Thoracic aorta (tissue), 2 donors: ENCODE measurements at regions not wholly inside any gene's neighbourhood (a gene's known extent, or its start where the extent isn't known, plus 50 kb on each side); places are given as distances from the start of the nearest gene placed in this dataset.
A peak's percentile ranks its signal among the peaks of the same experiment; 100 is the strongest.

Experiments used
- ATAC-seq: fragments of 150-250 bp; one replicate; pipeline ENCODE4 v1.8.0; 2017; ENCODE audit warnings: low read depth; ENCODE audit not compliant: insufficient number of reproducible peaks, low FRiP score
- DNase-seq: peaks from one replicate; pipeline ENCODE4 v3.0.0-alpha.2; 2020; ENCODE audit warnings: low spot score
- H3K27ac ChIP-seq, 2 donors: fragments of 200-600 bp; sonication (generic); 1 replicate in 1 of 2; 2 replicates in 1 of 2; pipeline ENCODE4 v1.5.1; 2016; ENCODE audit warnings: mild to moderate bottlenecking in 2 of 2, moderate library complexity in 2 of 2
- H3K27me3 ChIP-seq: fragments of 200-600 bp; sonication (generic); replicated peaks from 2 replicates; pipeline ENCODE4 v1.6.0; 2016; ENCODE audit warnings: mild to moderate bottlenecking; ENCODE audit not compliant: insufficient read depth
- H3K36me3 ChIP-seq: fragments of 200-600 bp; sonication (generic); one replicate; pipeline ENCODE4 v1.5.1; 2016
- H3K4me1 ChIP-seq, 2 donors: fragments of 200-600 bp; sonication (generic); 1 replicate in 1 of 2; 2 replicates in 1 of 2; pipeline versions ENCODE4 v1.5.1 to v1.6.0; 2016; ENCODE audit warnings: low read depth in 2 of 2, mild to moderate bottlenecking in 1 of 2; ENCODE audit not compliant: control insufficient read depth in 1 of 2
- H3K4me3 ChIP-seq: fragments of 200-600 bp; sonication (generic); 2 replicates; pipeline ENCODE4 v1.5.1; 2016; ENCODE audit warnings: mild to moderate bottlenecking
- H3K9me3 ChIP-seq: fragments of 200-600 bp; sonication (generic); 2 replicates; pipeline ENCODE4 v1.5.1; 2016
- TF ChIP-seq, protein P1 (sequence below): fragments of 200-600 bp; sonication (generic); IDR thresholded peaks from one replicate; pipeline ENCODE4 v1.5.1; 2019; ENCODE audit warnings: antibody characterized with exemption

- no peaks in the 10 kb centered on the region for H3K27me3 ChIP-seq
- no peaks in the 10 kb centered on the region for H3K36me3 ChIP-seq
- peaks cover 0 to 9% of the 10 kb centered on the region in 2 donors for H3K4me1 ChIP-seq
- ATAC-seq (no peak), DNase-seq (no peak)
- TF ChIP-seq, protein P1, sequence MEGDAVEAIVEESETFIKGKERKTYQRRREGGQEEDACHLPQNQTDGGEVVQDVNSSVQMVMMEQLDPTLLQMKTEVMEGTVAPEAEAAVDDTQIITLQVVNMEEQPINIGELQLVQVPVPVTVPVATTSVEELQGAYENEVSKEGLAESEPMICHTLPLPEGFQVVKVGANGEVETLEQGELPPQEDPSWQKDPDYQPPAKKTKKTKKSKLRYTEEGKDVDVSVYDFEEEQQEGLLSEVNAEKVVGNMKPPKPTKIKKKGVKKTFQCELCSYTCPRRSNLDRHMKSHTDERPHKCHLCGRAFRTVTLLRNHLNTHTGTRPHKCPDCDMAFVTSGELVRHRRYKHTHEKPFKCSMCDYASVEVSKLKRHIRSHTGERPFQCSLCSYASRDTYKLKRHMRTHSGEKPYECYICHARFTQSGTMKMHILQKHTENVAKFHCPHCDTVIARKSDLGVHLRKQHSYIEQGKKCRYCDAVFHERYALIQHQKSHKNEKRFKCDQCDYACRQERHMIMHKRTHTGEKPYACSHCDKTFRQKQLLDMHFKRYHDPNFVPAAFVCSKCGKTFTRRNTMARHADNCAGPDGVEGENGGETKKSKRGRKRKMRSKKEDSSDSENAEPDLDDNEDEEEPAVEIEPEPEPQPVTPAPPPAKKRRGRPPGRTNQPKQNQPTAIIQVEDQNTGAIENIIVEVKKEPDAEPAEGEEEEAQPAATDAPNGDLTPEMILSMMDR: no peak
- no peak overlapping the region for H3K27ac ChIP-seq
- H3K4me3 ChIP-seq: no peak overlapping the region
- H3K9me3 ChIP-seq: no peaks in the 10 kb centered on the region
Measured at GRCh38 chr4:52231526-52231925, 180.4 kb downstream of the SPATA18 start.

DNA sequence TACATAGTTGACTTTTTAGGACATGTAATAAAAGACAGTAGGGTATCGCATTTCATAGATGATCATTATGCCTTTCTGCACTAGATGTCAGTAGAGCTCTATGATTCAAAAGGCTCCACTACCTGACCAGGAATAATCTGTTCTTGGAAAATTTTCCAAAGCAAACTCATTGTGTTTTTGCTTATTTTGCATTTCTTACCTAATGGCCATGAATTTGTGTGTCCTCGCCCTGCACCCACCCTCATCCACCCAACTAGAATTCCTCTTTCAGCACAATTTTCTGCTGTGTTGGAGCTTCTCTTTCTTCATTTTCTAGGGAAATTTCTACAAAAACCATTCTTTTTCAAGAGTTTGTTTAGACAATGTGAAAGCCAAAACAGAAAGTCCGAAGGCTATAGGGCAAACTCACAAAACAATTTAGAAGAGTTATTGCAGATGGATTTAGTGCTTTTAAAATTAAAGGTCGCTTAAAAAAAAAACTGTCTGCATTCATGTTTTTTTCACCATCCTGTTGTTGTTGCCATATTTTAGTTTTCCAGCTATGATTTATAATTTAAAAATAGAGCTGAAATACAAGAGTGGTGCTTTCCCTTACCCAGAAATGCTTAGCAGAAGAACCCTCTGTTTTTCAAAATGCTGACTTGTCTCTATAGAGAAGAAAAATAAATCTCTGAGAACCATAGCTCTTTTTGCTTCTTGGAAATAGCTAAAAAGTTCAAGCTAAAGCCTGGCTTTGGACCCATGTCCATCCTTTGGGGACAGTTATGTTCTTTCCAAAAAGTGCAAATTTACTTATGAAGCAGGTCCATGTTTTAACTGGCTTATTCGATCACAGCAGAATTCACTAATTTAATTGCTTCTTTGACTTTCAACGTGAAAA, 183.7 kb downstream of the SPATA18 start:
- Histone ChIP-seq H3K27me3 (no peaks in the 10 kb centered on the region), H3K4me3 (peak overlapping the region; percentile 24), H3K27ac (no peak overlapping the region), H3K36me3 (no peaks in the 10 kb centered on the region), H3K4me1 (peaks cover 0 to 9% of the 10 kb centered on the region in 2 donors), H3K9me3 (no peaks in the 10 kb centered on the region)
- DNase-seq (no peak), ATAC-seq (no peak)
- TF ChIP-seq, protein P1: peak; percentile 64

DNA sequence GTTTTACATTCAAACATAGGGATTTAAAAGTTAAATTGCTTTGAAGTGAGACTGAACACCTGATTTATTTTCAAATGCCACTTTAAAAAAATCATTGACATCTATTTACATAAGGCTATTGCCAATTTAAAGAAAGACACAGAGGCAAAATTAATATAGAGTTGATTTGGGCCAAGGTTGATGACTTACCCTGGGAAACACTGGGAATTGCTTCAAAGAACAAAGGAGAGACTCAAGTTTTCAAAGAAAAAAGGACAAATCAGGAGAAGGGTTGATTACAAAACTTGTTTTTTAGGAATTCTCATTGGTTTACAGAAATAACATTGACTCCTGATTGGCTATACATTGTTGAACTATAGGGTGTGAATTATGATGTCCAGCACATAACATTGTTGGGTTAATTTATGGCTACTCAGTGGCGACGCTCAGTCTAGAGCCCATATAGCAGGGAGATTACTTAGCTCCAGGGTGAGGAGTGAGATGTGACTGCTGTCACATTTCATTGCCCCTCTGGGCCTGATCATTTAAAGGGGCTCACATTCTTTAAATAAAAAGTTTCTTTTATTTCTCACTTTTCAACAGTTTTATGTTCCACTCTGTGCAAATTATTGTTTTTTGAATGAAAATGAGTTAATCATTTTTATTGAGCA, 184.6 kb downstream of the SPATA18 start:
- Histone ChIP-seq H3K4me3 (no peak overlapping the region), H3K36me3 (no peaks in the 10 kb centered on the region), H3K4me1 (peaks cover 0 to 9% of the 10 kb centered on the region in 2 donors), H3K9me3 (no peaks in the 10 kb centered on the region), H3K27me3 (no peaks in the 10 kb centered on the region), H3K27ac (no peak overlapping the region)
- TF ChIP-seq, protein P1: no peak
- ATAC-seq (no peak), DNase-seq (no peak)

- ATAC-seq: no peak
- H3K9me3 ChIP-seq: no peaks in the 10 kb centered on the region
- TF ChIP-seq, protein P1: no peak
- DNase-seq: no peak
- H3K4me3 ChIP-seq: no peak overlapping the region
- peaks cover 0 to 9% of the 10 kb centered on the region in 2 donors for H3K4me1 ChIP-seq
- H3K27me3 ChIP-seq: no peaks in the 10 kb centered on the region
- H3K36me3 ChIP-seq: no peaks in the 10 kb centered on the region
- H3K27ac ChIP-seq: no peak overlapping the region
Measured at GRCh38 chr4:52241916-52242315, 190.8 kb downstream of the SPATA18 start.

DNA sequence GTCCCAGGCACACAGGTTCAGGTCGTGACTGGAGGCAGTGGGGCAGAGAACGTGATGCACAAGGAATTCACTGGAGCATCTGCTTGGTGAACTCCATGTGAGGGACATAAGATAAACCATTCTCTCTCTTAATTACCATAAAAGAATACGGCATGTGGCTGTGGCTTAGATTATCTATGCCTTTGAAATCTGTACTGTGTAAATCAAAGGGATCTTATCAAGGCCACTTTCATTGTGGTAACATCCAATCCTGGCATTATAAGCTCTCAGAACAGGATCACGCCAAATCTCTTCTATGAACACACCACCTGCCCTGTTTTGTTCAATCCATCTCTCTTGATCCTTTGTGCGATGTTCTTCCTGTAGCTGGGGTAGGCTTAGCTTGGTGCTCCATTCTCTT, 192.3 kb downstream of the SPATA18 start:
- Histone ChIP-seq H3K27ac (no peak overlapping the region), H3K4me1 (peaks cover 0 to 17% of the 10 kb centered on the region in 2 donors), H3K36me3 (no peaks in the 10 kb centered on the region), H3K27me3 (no peaks in the 10 kb centered on the region), H3K4me3 (no peak overlapping the region), H3K9me3 (no peaks in the 10 kb centered on the region)
- DNase-seq (no peak), ATAC-seq (no peak)
- TF ChIP-seq, protein P1: no peak
